HUES6 (cell line): ENCODE measurements at regions not wholly inside any gene's neighbourhood (a gene's known extent, or its start where the extent isn't known, plus 50 kb on each side); places are given as distances from the start of the nearest gene placed in this dataset.

Experiments used
- H3K27ac ChIP-seq: 2 replicates; pipeline ENCODE4 v1.7.0; 2013; ENCODE audit warnings: low read depth, mild to moderate bottlenecking, low read length, inconsistent platforms
- H3K27me3 ChIP-seq: 2 replicates; pipeline ENCODE4 v1.6.1; 2013; ENCODE audit warnings: low read length; ENCODE audit not compliant: control insufficient read depth, insufficient read depth
- H3K36me3 ChIP-seq: 2 replicates; pipeline ENCODE4 v1.6.1; 2013; ENCODE audit warnings: low read length; ENCODE audit not compliant: control insufficient read depth, insufficient read depth
- H3K4me1 ChIP-seq: 2 replicates; pipeline ENCODE4 v1.6.1; 2013; ENCODE audit warnings: low read length; ENCODE audit not compliant: control insufficient read depth, insufficient read depth
- H3K4me3 ChIP-seq: 2 replicates; pipeline ENCODE4 v1.5.1; 2013; ENCODE audit warnings: low read depth, low read length
- H3K9ac ChIP-seq: one replicate; pipeline ENCODE4 v1.6.1; 2013; ENCODE audit warnings: mild to moderate bottlenecking, low read length
- H3K9me3 ChIP-seq: 2 replicates; pipeline ENCODE4 v1.6.1; 2013; ENCODE audit warnings: low read depth, low read length; ENCODE audit not compliant: control insufficient read depth, insufficient read depth

DNA sequence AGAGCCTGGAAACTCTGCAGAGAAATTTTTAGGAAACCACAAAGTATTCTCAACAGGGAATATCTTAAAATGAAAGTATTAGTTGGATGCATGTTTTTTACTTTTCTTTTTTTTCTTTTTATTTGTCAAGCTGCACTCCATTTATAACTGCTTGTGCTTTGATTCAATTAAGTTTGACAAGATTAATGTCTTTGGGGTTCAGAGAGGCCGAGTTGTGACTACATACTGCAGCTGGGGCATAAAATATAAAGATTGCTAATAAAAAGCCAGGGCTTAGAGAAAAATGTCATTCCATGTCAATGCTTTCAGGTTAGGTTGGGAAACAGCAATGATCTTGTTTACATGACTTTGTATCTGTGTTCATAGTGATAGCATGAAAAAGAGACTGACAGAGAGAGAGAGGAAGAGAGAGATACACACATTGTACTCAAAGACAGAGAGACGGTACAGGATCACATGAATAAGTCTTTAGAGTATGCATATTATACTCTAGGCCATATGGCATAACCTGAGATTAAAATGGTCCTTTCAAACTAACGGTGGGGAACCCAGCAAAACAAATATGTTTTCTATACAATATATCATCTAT, 1022.3 kb upstream of the CNTNAP5 start:
- Histone ChIP-seq H3K4me3 (no peak overlapping the region), H3K4me1 (peaks cover 33% of the 10 kb centered on the region), H3K27ac (no peak overlapping the region), H3K9me3 (peaks cover 11% of the 10 kb centered on the region), H3K36me3 (no peaks in the 10 kb centered on the region), H3K27me3 (no peaks in the 10 kb centered on the region), H3K9ac (no peak overlapping the region)

DNA sequence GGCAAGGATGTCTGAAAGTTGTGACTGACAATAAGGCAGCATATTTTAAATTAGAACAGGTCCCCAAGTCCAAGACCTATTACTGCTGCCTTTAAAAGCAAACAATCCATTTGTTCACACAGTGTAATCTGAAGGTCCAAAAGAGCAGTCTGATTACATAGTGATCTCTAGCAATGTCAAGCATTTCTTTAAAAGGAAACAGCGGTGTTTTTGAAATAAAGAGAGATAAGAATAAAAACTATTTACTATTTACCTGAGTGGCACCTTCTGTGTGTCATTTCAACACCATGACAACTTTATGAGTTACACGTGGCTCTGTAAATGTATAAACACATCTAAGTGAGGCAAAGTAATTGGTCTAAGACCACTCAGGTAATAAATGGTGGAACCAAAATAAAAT, 1009.9 kb upstream of the CNTNAP5 start:
- peaks cover 3% of the 10 kb centered on the region; the same call in 1 of the 2 replicates for H3K9me3 ChIP-seq
- no peak overlapping the region for H3K9ac ChIP-seq
- H3K36me3 ChIP-seq: no peaks in the 10 kb centered on the region
- H3K27ac ChIP-seq: no peak overlapping the region
- H3K4me3 ChIP-seq: no peak overlapping the region
- H3K4me1 ChIP-seq: no peaks in the 10 kb centered on the region
- H3K27me3 ChIP-seq: no peaks in the 10 kb centered on the region

DNA sequence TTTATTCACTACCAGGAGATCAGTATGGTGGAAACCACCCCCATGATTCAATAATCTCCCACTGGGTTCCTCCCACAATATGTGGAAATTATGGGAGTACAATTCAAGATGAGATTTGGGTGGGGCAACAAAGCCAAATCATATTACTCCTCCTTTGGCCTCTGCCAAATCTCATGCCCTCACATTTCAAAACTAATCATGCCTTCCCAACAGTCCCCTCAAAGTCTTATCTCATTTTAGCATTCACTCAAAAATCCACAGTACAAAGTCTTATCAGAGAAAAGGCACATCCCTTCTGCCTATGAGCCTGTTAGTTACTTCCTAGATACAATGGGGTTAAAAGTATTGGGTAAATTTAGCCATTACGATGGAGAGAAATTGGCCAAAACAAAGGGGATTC, 989.5 kb upstream of the CNTNAP5 start:
- no peak overlapping the region for H3K4me3 ChIP-seq
- no peaks in the 10 kb centered on the region for H3K27me3 ChIP-seq
- peaks cover 15% of the 10 kb centered on the region; the same call in 1 of the 2 replicates for H3K9me3 ChIP-seq
- no peaks in the 10 kb centered on the region for H3K36me3 ChIP-seq
- H3K4me1 ChIP-seq: no peaks in the 10 kb centered on the region
- no peak overlapping the region for H3K27ac ChIP-seq
- no peak overlapping the region for H3K9ac ChIP-seq

DNA sequence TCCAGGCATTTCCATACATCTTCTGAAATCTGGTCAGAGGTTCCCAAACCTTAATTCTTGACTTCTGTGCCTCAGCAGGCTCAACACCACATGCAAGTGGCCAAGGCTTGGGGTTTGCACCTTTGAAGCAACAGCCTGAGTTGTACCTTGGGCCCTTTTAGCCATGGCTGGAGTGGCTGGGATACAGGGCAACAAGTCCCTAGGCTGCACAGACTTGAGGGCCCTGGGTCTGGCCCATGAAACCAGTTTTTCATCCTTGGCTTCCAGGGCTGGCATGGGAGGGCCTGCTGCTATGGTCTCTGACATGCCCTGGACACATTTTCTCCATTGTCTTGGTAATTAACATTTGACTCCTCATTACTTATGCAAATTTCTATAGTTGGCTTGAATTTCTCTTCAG, 988.8 kb upstream of the CNTNAP5 start:
- no peak overlapping the region for H3K9ac ChIP-seq
- no peak overlapping the region for H3K4me3 ChIP-seq

DNA sequence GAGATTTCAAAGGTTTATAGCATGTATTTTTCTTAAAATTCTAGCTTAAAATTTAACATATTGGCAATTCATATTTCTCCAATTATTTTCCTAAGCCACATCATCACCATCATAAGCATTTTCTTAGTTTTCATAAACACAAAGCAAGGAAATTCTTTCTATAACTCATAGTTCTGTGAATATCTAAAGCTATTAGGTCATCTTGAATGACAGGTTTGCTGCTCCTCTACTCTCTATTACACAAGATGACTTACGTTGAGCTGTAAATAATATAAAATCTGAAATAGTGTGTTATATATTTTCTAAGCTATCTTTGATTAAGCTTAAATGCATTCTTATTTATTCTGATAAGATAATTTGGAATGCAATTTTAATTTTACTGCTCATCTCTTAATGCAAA, 984.6 kb upstream of the CNTNAP5 start:
- no peak overlapping the region for H3K4me3 ChIP-seq
- no peaks in the 10 kb centered on the region for H3K4me1 ChIP-seq
- H3K36me3 ChIP-seq: no peaks in the 10 kb centered on the region
- no peaks in the 10 kb centered on the region for H3K27me3 ChIP-seq
- H3K9me3 ChIP-seq: peaks cover 10% of the 10 kb centered on the region; the same call in 1 of the 2 replicates
- H3K9ac ChIP-seq: no peak overlapping the region
- no peak overlapping the region for H3K27ac ChIP-seq

More for the DNA sequence above, 988.8 kb upstream of the CNTNAP5 start:
- Histone ChIP-seq H3K36me3 (no peaks in the 10 kb centered on the region), H3K27ac (no peak overlapping the region), H3K9me3 (peaks cover 15% of the 10 kb centered on the region; the same call in 1 of the 2 replicates), H3K4me1 (no peaks in the 10 kb centered on the region), H3K27me3 (no peaks in the 10 kb centered on the region)

DNA sequence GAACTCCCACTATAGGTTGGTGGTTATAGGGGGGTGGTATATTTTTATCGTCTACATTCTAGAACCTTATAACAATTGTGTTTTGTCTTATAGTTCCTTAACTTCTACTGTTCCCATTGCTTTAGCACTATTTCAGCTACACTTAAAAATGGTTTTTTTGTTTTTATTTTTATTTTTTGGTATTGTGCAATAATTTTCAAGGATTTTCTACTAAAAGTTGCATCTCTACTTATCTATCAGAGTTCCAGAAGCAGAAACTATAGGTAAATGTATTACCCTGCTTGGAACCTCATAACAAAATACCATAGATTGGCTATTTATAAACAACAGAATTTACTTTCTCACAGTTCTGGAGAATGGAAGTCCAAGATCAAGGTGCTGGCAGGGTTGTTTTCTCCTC, 981.6 kb upstream of the CNTNAP5 start:
- Histone ChIP-seq H3K9ac (no peak overlapping the region), H3K4me3 (no peak overlapping the region), H3K27ac (no peak overlapping the region), H3K4me1 (no peaks in the 10 kb centered on the region), H3K27me3 (no peaks in the 10 kb centered on the region), H3K36me3 (no peaks in the 10 kb centered on the region), H3K9me3 (no peaks in the 10 kb centered on the region)

DNA sequence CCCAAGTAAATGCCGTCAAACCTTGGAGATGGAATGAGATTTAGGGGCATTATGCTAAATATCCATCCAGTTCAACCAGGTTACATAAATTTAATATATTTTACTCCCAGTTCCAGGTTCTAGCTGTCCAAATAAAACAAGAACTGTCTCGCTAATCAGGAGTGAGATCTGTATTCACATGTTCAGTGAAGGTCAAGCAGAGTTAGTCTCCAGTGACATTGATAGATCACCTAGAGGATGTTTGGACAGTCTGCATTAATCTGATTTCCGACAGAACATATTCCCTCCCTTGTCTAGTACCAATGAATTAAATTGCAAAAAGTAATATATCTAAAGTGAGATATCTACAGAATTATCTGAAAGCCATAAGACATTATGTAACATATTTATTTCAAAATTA, 979.4 kb upstream of the CNTNAP5 start:
- Histone ChIP-seq H3K36me3 (no peaks in the 10 kb centered on the region), H3K27ac (no peak overlapping the region), H3K4me3 (no peak overlapping the region), H3K9me3 (no peaks in the 10 kb centered on the region), H3K9ac (no peak overlapping the region), H3K4me1 (no peaks in the 10 kb centered on the region), H3K27me3 (no peaks in the 10 kb centered on the region)

DNA sequence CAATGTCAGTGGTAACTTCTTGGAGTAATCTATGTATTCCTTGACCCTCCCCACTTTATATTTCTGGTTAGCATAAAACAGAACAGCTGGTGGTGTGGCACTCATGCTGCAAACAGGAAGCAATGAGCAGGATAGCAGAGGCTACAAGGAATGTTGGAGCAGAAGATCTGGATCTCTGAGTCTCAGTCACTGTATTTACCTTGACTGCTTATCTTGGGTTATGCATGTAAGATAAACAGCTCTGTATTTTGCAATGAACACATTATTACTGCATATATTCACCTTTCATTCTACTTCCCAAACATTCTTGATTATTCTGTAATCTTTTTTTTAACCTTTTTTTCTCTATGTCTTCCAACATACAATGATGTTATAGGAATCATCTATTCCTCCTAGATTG, 977.9 kb upstream of the CNTNAP5 start:
- H3K36me3 ChIP-seq: no peaks in the 10 kb centered on the region
- no peaks in the 10 kb centered on the region for H3K27me3 ChIP-seq
- H3K27ac ChIP-seq: no peak overlapping the region
- no peak overlapping the region for H3K4me3 ChIP-seq
- no peaks in the 10 kb centered on the region for H3K4me1 ChIP-seq
- no peak overlapping the region for H3K9ac ChIP-seq
- no peaks in the 10 kb centered on the region for H3K9me3 ChIP-seq

DNA sequence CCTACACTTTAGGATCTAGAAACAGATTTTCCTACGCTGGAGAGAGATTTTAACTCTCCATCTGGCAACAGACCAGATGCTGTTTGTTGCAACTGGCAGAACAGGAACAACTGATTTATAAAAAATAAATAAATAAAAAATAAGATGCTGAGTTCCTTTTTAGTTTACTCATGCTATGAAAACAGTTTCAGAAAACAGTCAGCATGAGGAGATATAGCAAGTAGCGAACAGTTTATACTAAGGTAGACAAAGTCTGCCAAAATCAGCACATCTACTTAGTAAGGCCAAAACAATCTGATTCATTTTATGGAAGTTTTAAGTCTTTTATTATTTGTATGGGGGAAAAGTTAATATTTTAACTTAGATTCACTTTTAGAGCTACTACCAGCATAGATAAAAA, 974.0 kb upstream of the CNTNAP5 start:
- Histone ChIP-seq H3K9me3 (no peaks in the 10 kb centered on the region), H3K4me3 (no peak overlapping the region), H3K36me3 (no peaks in the 10 kb centered on the region), H3K27ac (no peak overlapping the region), H3K4me1 (no peaks in the 10 kb centered on the region), H3K27me3 (no peaks in the 10 kb centered on the region), H3K9ac (no peak overlapping the region)

DNA sequence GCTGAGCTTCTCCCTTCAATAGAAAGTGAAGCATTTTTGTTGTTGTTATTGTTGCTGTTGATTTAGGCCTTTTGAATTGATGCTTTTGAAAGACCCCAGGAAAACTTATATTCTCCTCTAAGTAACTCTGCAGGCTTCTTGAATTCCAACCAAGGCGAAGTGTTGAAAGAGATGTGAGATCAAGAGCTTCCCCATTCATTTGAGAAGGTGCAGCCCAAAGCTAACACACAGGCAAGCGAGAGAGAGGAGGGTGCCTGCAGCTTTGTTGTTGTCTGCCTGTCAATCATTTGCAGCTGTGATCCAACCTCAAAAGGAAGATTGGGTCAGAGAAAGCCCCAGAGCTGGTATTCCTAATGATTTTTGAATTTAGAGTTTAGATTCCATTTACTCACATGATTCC, 963.6 kb upstream of the CNTNAP5 start:
- Histone ChIP-seq H3K9ac (no peak overlapping the region), H3K4me3 (no peak overlapping the region), H3K27me3 (no peaks in the 10 kb centered on the region), H3K9me3 (no peaks in the 10 kb centered on the region), H3K4me1 (no peaks in the 10 kb centered on the region), H3K27ac (no peak overlapping the region), H3K36me3 (no peaks in the 10 kb centered on the region)

DNA sequence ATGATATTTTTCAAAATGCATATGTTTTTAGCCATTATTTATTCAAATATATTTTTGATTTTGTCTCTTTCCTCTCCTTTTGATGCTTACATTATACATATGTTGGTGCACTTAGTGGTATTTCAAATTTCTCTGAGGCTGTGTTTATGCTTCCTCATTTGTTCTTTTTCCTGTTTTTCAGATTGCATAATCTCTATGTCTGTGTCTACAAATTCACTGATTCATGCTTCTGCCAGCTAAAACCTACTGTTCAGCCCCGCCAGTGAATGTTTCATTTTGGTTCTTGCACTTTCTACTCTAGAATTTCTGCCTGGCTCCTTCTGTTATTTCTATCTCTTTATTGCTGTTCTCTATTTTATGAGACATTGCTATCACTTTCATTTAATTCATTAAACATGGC, 951.7 kb upstream of the CNTNAP5 start:
- H3K9ac ChIP-seq: no peak overlapping the region
- H3K4me3 ChIP-seq: no peak overlapping the region
- no peaks in the 10 kb centered on the region for H3K9me3 ChIP-seq
- no peaks in the 10 kb centered on the region for H3K4me1 ChIP-seq
- no peak overlapping the region for H3K27ac ChIP-seq
- H3K36me3 ChIP-seq: no peaks in the 10 kb centered on the region
- no peaks in the 10 kb centered on the region for H3K27me3 ChIP-seq

DNA sequence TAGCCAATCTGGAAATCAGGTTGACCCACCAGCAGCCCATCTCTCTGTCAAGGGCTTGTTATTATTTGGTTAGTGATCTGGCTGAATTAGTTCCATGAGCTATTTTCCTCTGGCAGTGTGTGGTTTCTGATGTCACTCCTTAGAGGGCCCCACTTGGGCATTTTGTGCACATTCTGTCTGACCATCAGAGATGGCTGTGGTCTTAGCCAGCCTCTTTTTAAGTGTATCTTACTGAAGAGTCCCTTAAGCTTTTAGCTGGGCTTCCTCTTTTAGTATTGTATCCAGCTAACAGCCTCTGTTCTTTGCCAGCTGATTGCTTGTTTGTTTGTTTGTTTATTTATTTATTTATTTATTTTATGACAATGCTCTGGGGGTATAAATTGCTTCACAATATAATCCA, 951.1 kb upstream of the CNTNAP5 start:
- no peaks in the 10 kb centered on the region for H3K4me1 ChIP-seq
- no peak overlapping the region for H3K9ac ChIP-seq
- H3K27ac ChIP-seq: no peak overlapping the region
- H3K4me3 ChIP-seq: no peak overlapping the region
- no peaks in the 10 kb centered on the region for H3K36me3 ChIP-seq
- H3K9me3 ChIP-seq: no peaks in the 10 kb centered on the region
- H3K27me3 ChIP-seq: no peaks in the 10 kb centered on the region
